SK-N-SH (cell line): ENCODE measurements at regions not wholly inside any gene's neighbourhood (a gene's known extent, or its start where the extent isn't known, plus 50 kb on each side); places are given as distances from the start of the nearest gene placed in this dataset.

Source experiments
- CTCF ChIA-PET: fragments of 300-600, 350-600 bp; formaldehyde crosslinking; extraction: SDS; loops from one replicate; lab custom pipeline; 2021; lab: Yijun Ruan, JAX
- POLR2A ChIA-PET: fragments of 350-600 bp; sonication (Branson Sonifier 250); formaldehyde crosslinking; extraction: SDS; loops from one replicate; lab custom pipeline; 2020; ENCODE audit warnings: antibody characterized with exemption, inconsistent platforms; lab: Yijun Ruan, JAX
- DNase-seq: peaks from one replicate; pipeline ENCODE4 v3.0.0; 2012
- H2AFZ ChIP-seq: fragments of 200-600 bp; sonication (generic); 2 replicates; pipeline ENCODE4 v1.8.1; 2016; ENCODE audit warnings: antibody characterized with exemption, mild to moderate bottlenecking, low read depth
- H3F3A ChIP-seq: fragments of 200-600 bp; sonication (generic); replicated peaks from 2 replicates; pipeline ENCODE3; 2016; ENCODE audit warnings: antibody characterized with exemption, mild to moderate bottlenecking; ENCODE audit not compliant: insufficient read depth
- H3K27ac ChIP-seq, 2 experiments: fragments of 200-500 bp in 1 of 2; fragments of 200-600 bp in 1 of 2; sonication (Bioruptor generic) in 1 of 2; sonication (generic), shearing (Covaris generic) in 1 of 2; 2 replicates each; pipeline versions ENCODE4 v1.5.1 to v1.6.1; 2014 to 2016; ENCODE audit warnings: low read depth in 2 of 2, inconsistent platforms in 1 of 2, low read length in 1 of 2, mild to moderate bottlenecking in 1 of 2, mixed read lengths in 1 of 2
- H3K27me3 ChIP-seq: fragments of 200-600 bp; sonication (generic), shearing (Covaris generic); 2 replicates; pipeline ENCODE4 v1.6.1; 2016; ENCODE audit warnings: mixed run types; ENCODE audit not compliant: insufficient read depth
- H3K36me3 ChIP-seq, 2 experiments: fragments of 200-500 bp in 1 of 2; fragments of 200-600 bp in 1 of 2; sonication (Bioruptor generic) in 1 of 2; sonication (generic) in 1 of 2; replicated peaks in 1 of 2; 2 replicates each; pipeline versions ENCODE3 to v1.5.1; 2014 to 2016; ENCODE audit warnings: low read length in 1 of 2, mild to moderate bottlenecking in 1 of 2; ENCODE audit not compliant: insufficient read depth in 2 of 2, control insufficient read depth in 1 of 2
- H3K4me1 ChIP-seq, 2 experiments: fragments of 200-500 bp in 1 of 2; fragments of 200-600 bp in 1 of 2; sonication (Bioruptor generic) in 1 of 2; sonication (generic), shearing (Covaris generic) in 1 of 2; 2 replicates each; pipeline versions ENCODE4 v1.5.1 to v1.6.1; 2014 to 2016; ENCODE audit warnings: low read depth in 1 of 2, low read length in 1 of 2, mixed run types in 1 of 2; ENCODE audit not compliant: insufficient read depth in 2 of 2, control insufficient read depth in 1 of 2
- H3K4me2 ChIP-seq: fragments of 200-600 bp; sonication (generic), shearing (Covaris generic); 2 replicates; pipeline ENCODE4 v1.6.1; 2017; ENCODE audit warnings: mixed run types
- H3K4me3 ChIP-seq, 2 experiments: fragments of 200-500 bp in 1 of 2; fragments of 200-600 bp in 1 of 2; sonication (Bioruptor generic) in 1 of 2; sonication (generic), shearing (Covaris generic) in 1 of 2; 2 replicates each; pipeline versions ENCODE4 v1.5.1 to v1.8.1; 2014 to 2016; ENCODE audit warnings: low read depth in 2 of 2, inconsistent platforms in 1 of 2, low read length in 1 of 2, mild to moderate bottlenecking in 1 of 2, mixed read lengths in 1 of 2, moderate library complexity in 1 of 2
- H3K79me2 ChIP-seq: fragments of 200-600 bp; sonication (generic); 2 replicates; pipeline ENCODE4 v1.8.1; 2017; ENCODE audit warnings: mild to moderate bottlenecking; ENCODE audit not compliant: insufficient read depth
- H3K9ac ChIP-seq: fragments of 200-600 bp; sonication (generic); 2 replicates; pipeline ENCODE4 v1.6.1; 2017; ENCODE audit warnings: mixed run types
- H3K9me2 ChIP-seq: fragments of 200-600 bp; sonication (generic); 2 replicates; pipeline ENCODE4 v1.6.1; 2017; ENCODE audit warnings: mixed run types
- H3K9me3 ChIP-seq: fragments of 200-600 bp; sonication (generic); 2 replicates; pipeline ENCODE4 v1.6.1; 2017; ENCODE audit warnings: mixed run types, mild to moderate bottlenecking, moderate library complexity
- H4K20me1 ChIP-seq: fragments of 200-600 bp; sonication (generic); 2 replicates; pipeline ENCODE4 v1.6.1; 2017; ENCODE audit warnings: mild to moderate bottlenecking, mixed run types; ENCODE audit not compliant: insufficient read depth
- ELF1 ChIP-seq: IDR thresholded peaks from 2 replicates; pipeline ENCODE4 v1.4.0; 2012
- EP300 ChIP-seq, 2 experiments: IDR thresholded peaks; 2 replicates each; pipeline versions ENCODE4 v1.4.0 to v1.6.1; 2012; ENCODE audit warnings: borderline replicate concordance in 1 of 2, low read depth in 1 of 2, low read length in 1 of 2
- EZH2phosphoT487 ChIP-seq: fragments of 200-600 bp; sonication (generic); IDR thresholded peaks from 2 replicates; pipeline ENCODE4 v1.6.1; 2017; ENCODE audit warnings: low read depth, mixed run types, mild to moderate bottlenecking, antibody characterized with exemption, moderate library complexity, borderline replicate concordance
- FOXJ3 ChIP-seq: sonication (generic); formaldehyde crosslinking; IDR thresholded peaks from 2 replicates; pipeline ENCODE4 v1.5.1; 2020; ENCODE audit warnings: mild to moderate bottlenecking, missing genetic modification reagents
- FOXM1 ChIP-seq: IDR thresholded peaks from 2 replicates; pipeline ENCODE4 v1.4.0; 2012; ENCODE audit warnings: low read depth, mild to moderate bottlenecking
- GABPA ChIP-seq: IDR thresholded peaks from 2 replicates; pipeline ENCODE4 v1.4.0; 2012; ENCODE audit warnings: low read depth, mild to moderate bottlenecking
- NRF1 ChIP-seq: IDR thresholded peaks from 2 replicates; pipeline ENCODE4 v1.6.1; 2012; ENCODE audit warnings: low read depth, mild to moderate bottlenecking, low read length
- RAD21 ChIP-seq: IDR thresholded peaks from 2 replicates; pipeline ENCODE4 v1.6.1; 2012; ENCODE audit warnings: mild to moderate bottlenecking, low read length
- RCOR1 ChIP-seq: fragments of 150-350 bp; IDR thresholded peaks from 2 replicates; pipeline ENCODE4 v1.6.1; 2017; ENCODE audit warnings: antibody characterized with exemption, low read length
- SMC3 ChIP-seq: IDR thresholded peaks from 2 replicates; pipeline ENCODE4 v1.6.1; 2012; ENCODE audit warnings: low read depth, low read length, improper control_type of control experiment
- WGBS: methylation state at CpG from one replicate; pipeline ENCODE4 v1.1.6; 2017; ENCODE audit warnings: low lambda C conversion rate; 5-methylcytosine and 5-hydroxymethylcytosine counted together
- TF ChIP-seq, protein P1 (sequence below): IDR thresholded peaks from 2 replicates; pipeline ENCODE4 v1.4.0; 2012; ENCODE audit warnings: low read depth, borderline replicate concordance
- TF ChIP-seq, protein P2 (sequence below): IDR thresholded peaks from 2 replicates; pipeline ENCODE4 v1.6.1; 2012; ENCODE audit warnings: mild to moderate bottlenecking, low read depth, low read length, moderate library complexity
- TF ChIP-seq, protein P3 (sequence below): IDR thresholded peaks from 2 replicates; pipeline ENCODE4 v1.4.0; 2012; ENCODE audit warnings: low read depth

DNA sequence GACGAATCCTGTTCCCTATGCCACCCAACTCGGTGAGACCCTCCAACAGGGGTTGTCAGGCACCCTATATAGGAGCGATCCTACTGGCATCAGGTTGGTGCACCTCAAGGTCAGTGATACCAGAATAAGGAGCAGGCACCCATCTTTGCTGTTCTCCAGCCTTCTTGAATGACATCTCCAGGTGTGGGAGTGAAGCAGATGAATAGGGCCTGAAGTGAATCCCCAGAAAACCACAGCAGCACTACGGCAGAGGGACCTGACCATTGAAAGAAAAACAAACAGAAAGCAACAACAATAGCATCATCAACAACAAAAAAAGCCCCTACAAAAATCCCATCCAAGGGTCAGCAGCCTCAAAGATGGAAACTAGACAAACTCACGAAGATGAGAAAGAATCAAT, 445.2 kb upstream of the ATP2B1 start:
- TF ChIP-seq RCOR1 (no peak), EP300 (IDR thresholded peaks at IDR 0.05; ENCODE audit: borderline replicate concordance in 1 of 2, low read depth in 1 of 2, low read length in 1 of 2) (no peak), SMC3 (no peak), FOXJ3 (CRISPR knock-in tag) (no peak), FOXM1 (no peak), EZH2phosphoT487 (no peak), ELF1 (no peak), GABPA (no peak), RAD21 (no peak)
- TF ChIP-seq, protein P1, sequence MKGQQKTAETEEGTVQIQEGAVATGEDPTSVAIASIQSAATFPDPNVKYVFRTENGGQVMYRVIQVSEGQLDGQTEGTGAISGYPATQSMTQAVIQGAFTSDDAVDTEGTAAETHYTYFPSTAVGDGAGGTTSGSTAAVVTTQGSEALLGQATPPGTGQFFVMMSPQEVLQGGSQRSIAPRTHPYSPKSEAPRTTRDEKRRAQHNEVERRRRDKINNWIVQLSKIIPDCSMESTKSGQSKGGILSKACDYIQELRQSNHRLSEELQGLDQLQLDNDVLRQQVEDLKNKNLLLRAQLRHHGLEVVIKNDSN = no peak
- H4K20me1 ChIP-seq = no peaks in the 10 kb centered on the region
- H3K4me3 ChIP-seq = no peak overlapping the region
- H3K9me2 ChIP-seq = no peaks in the 10 kb centered on the region
- no peak overlapping the region for H2AFZ ChIP-seq
- H3K36me3 ChIP-seq = no peaks in the 10 kb centered on the region
- H3K4me2 ChIP-seq = no peak overlapping the region
- no peak for DNase-seq
- H3K27ac ChIP-seq = no peak overlapping the region
- H3K4me1 ChIP-seq = no peaks in the 10 kb centered on the region; a peak in 1 of 4 replicates
- H3K27me3 ChIP-seq = no peaks in the 10 kb centered on the region
- no peaks in the 10 kb centered on the region for H3F3A ChIP-seq
- H3K9me3 ChIP-seq = no peaks in the 10 kb centered on the region
- POLR2A ChIA-PET = no interaction called here
- H3K9ac ChIP-seq = no peak overlapping the region
- WGBS = 58% methylated on average over 5 of the region's 5 CpGs
- H3K79me2 ChIP-seq = no peaks in the 10 kb centered on the region
- CTCF ChIA-PET = no interaction called here

DNA sequence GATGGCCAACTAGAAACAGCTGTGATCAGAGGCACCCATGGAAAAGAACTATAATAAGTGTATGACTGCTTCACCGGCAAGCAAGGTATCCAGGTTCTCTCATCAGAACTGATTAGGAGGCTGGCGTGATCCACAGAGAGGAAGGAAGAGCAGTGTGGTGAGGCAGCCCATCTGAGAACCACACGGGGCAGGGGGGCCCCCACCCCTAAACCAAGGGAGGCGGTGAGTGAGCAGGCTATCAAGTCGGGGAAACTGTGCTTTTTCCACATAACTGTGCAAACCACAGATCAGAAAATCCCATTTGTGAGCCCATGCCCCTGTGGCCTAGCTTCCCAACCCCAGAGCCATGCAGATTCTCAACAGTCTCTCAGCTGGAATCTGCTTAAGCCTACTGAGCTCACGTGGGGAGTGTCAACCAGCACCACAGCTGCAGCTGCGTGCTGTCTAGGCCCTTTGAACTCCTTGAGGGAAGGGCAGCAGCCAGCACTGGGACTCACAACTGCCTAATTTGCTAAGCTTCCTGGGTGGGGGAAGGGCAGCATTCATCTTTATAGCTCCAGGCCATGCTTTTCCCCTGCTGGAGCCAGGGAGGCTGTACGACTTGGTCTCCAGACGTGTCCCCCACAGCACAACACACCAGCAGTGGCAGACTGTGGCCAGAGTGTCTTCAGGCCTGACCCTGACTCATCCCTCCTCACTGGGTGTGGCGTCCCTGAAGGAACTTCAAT, 444.4 kb upstream of the ATP2B1 start:
- H3K4me1 ChIP-seq = no peaks in the 10 kb centered on the region; a peak in 1 of 4 replicates
- H3K79me2 ChIP-seq = no peaks in the 10 kb centered on the region
- H3K4me3 ChIP-seq = no peak overlapping the region
- 69% methylated on average over 7 of the region's 10 CpGs for WGBS
- no peaks in the 10 kb centered on the region for H3K9me3 ChIP-seq
- no peaks in the 10 kb centered on the region for H3K27me3 ChIP-seq
- H3K36me3 ChIP-seq = no peaks in the 10 kb centered on the region
- CTCF ChIA-PET = no interaction called here
- no peaks in the 10 kb centered on the region for H3K9me2 ChIP-seq
- H2AFZ ChIP-seq = no peak overlapping the region
- H3K9ac ChIP-seq = no peak overlapping the region
- no peak for TF ChIP-seq NRF1
- TF ChIP-seq, protein P2, sequence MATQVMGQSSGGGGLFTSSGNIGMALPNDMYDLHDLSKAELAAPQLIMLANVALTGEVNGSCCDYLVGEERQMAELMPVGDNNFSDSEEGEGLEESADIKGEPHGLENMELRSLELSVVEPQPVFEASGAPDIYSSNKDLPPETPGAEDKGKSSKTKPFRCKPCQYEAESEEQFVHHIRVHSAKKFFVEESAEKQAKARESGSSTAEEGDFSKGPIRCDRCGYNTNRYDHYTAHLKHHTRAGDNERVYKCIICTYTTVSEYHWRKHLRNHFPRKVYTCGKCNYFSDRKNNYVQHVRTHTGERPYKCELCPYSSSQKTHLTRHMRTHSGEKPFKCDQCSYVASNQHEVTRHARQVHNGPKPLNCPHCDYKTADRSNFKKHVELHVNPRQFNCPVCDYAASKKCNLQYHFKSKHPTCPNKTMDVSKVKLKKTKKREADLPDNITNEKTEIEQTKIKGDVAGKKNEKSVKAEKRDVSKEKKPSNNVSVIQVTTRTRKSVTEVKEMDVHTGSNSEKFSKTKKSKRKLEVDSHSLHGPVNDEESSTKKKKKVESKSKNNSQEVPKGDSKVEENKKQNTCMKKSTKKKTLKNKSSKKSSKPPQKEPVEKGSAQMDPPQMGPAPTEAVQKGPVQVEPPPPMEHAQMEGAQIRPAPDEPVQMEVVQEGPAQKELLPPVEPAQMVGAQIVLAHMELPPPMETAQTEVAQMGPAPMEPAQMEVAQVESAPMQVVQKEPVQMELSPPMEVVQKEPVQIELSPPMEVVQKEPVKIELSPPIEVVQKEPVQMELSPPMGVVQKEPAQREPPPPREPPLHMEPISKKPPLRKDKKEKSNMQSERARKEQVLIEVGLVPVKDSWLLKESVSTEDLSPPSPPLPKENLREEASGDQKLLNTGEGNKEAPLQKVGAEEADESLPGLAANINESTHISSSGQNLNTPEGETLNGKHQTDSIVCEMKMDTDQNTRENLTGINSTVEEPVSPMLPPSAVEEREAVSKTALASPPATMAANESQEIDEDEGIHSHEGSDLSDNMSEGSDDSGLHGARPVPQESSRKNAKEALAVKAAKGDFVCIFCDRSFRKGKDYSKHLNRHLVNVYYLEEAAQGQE = no peak
- TF ChIP-seq, protein P3, sequence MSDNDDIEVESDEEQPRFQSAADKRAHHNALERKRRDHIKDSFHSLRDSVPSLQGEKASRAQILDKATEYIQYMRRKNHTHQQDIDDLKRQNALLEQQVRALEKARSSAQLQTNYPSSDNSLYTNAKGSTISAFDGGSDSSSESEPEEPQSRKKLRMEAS = no peak
- no peaks in the 10 kb centered on the region for H4K20me1 ChIP-seq
- POLR2A ChIA-PET = no interaction called here
- DNase-seq = no peak
- no peaks in the 10 kb centered on the region for H3F3A ChIP-seq
- H3K27ac ChIP-seq = no peak overlapping the region
- H3K4me2 ChIP-seq = no peak overlapping the region
